IMR-90 (cell line): ENCODE measurements at regions not wholly inside any gene's neighbourhood (a gene's known extent, or its start where the extent isn't known, plus 50 kb on each side); places are given as distances from the start of the nearest gene placed in this dataset.

Source experiments
- ATAC-seq: fragments of 200-7000 bp; cut with Tn5 transposase; 2 replicates; pipeline ENCODE4 v1.9.1; 2020; ENCODE audit warnings: low read depth, mild to moderate bottlenecking, moderate library complexity
- BruUV-seq: library from RNA; stranded (reverse); fragments of 400-500 nt; replicated peaks from 2 replicates; lab custom pipeline; 2021; lab: Mats Ljungman, UMichigan
- CTCF ChIA-PET: fragments of 300-600 bp; formaldehyde crosslinking; extraction: SDS; loops from one replicate; lab custom pipeline; 2021; ENCODE audit warnings: antibody characterized with exemption; lab: Yijun Ruan, JAX
- POLR2A ChIA-PET: fragments of 300-600 bp; sonication (Branson Sonifier 250); formaldehyde crosslinking; loops from one replicate; lab custom pipeline; 2022; ENCODE audit warnings: antibody characterized with exemption; ENCODE audit not compliant: unreplicated experiment; lab: Charles Lee
- DNase-seq: peaks from one replicate; pipeline ENCODE4 v3.0.0; 2013
- H2AFZ ChIP-seq: replicated peaks from 2 replicates; pipeline ENCODE3; 2013; ENCODE audit warnings: low read length, mild to moderate bottlenecking; ENCODE audit not compliant: poor library complexity
- H2AK5ac ChIP-seq: 2 replicates; pipeline ENCODE4 v1.6.1; 2013; ENCODE audit warnings: low read depth, low read length, inconsistent platforms
- H2AK9ac ChIP-seq: replicated peaks from 2 replicates; pipeline ENCODE3; 2013; ENCODE audit warnings: mild to moderate bottlenecking, low read depth, low read length, moderate library complexity; ENCODE audit not compliant: poor library complexity
- H2BK120ac ChIP-seq: 2 replicates; pipeline ENCODE4 v1.6.1; 2013; ENCODE audit warnings: low read depth, low read length, inconsistent platforms
- H2BK15ac ChIP-seq: 3 replicates; pipeline ENCODE4 v1.6.1; 2013; ENCODE audit warnings: low read depth, low read length, inconsistent platforms
- H2BK20ac ChIP-seq: 2 replicates; pipeline ENCODE4 v1.6.1; 2013; ENCODE audit warnings: low read depth, mild to moderate bottlenecking, inconsistent platforms, low read length, moderate library complexity
- H2BK5ac ChIP-seq: 2 replicates; pipeline ENCODE4 v1.6.1; 2013; ENCODE audit warnings: mild to moderate bottlenecking, low read depth, low read length, inconsistent platforms; ENCODE audit not compliant: poor library complexity, severe bottlenecking
- H3K14ac ChIP-seq: replicated peaks from 2 replicates; pipeline ENCODE4 v1.6.1; 2013; ENCODE audit warnings: low read depth, low read length, inconsistent platforms
- H3K18ac ChIP-seq: 2 replicates; pipeline ENCODE4 v1.6.1; 2013; ENCODE audit warnings: low read depth, low read length, control low read depth
- H3K23ac ChIP-seq: 2 replicates; pipeline ENCODE4 v1.6.1; 2013; ENCODE audit warnings: low read depth, low read length, inconsistent platforms
- H3K27ac ChIP-seq: 2 replicates; pipeline ENCODE4 v1.5.1; 2013; ENCODE audit warnings: mild to moderate bottlenecking, control low read depth, low read length; ENCODE audit not compliant: insufficient read depth
- H3K27me3 ChIP-seq: 2 replicates; pipeline ENCODE4 v1.6.1; 2013; ENCODE audit warnings: low read length; ENCODE audit not compliant: control insufficient read depth, insufficient read depth
- H3K36me3 ChIP-seq: 2 replicates; pipeline ENCODE4 v1.6.1; 2013; ENCODE audit warnings: low read length, mixed read lengths; ENCODE audit not compliant: control insufficient read depth, insufficient read depth
- H3K4ac ChIP-seq: 2 replicates; pipeline ENCODE4 v1.6.1; 2013; ENCODE audit warnings: low read depth, low read length, inconsistent platforms
- H3K4me1 ChIP-seq: 2 replicates; pipeline ENCODE4 v1.6.1; 2013; ENCODE audit warnings: low read length, mixed read lengths; ENCODE audit not compliant: control insufficient read depth, insufficient read depth
- H3K4me2 ChIP-seq: 2 replicates; pipeline ENCODE4 v1.6.1; 2013; ENCODE audit warnings: low read depth, mild to moderate bottlenecking, control low read depth, low read length, moderate library complexity
- H3K4me3 ChIP-seq: 2 replicates; pipeline ENCODE4 v1.5.1; 2013; ENCODE audit warnings: low read depth, mild to moderate bottlenecking, control low read depth, low read length, moderate library complexity; ENCODE audit not compliant: insufficient read depth
- H3K56ac ChIP-seq: 2 replicates; pipeline ENCODE4 v1.6.1; 2013; ENCODE audit warnings: low read length, inconsistent platforms; ENCODE audit not compliant: insufficient read depth; ENCODE audit errors: extremely low read depth
- H3K79me1 ChIP-seq, 2 experiments: 2 replicates each; pipeline ENCODE4 v1.6.1; 2013; ENCODE audit warnings: low read length in 2 of 2, inconsistent platforms in 1 of 2, low read depth in 1 of 2
- H3K9ac ChIP-seq: 2 replicates; pipeline ENCODE4 v1.6.1; 2013; ENCODE audit warnings: low read depth, low read length, control low read depth
- H3K9me1 ChIP-seq: 2 replicates; pipeline ENCODE4 v1.6.1; 2013; ENCODE audit warnings: low read length, inconsistent platforms; ENCODE audit not compliant: insufficient read depth
- H3K9me3 ChIP-seq: 2 replicates; pipeline ENCODE4 v1.6.1; 2013; ENCODE audit warnings: low read length; ENCODE audit not compliant: control insufficient read depth, insufficient read depth
- H4K20me1 ChIP-seq: 2 replicates; pipeline ENCODE4 v1.6.1; 2013; ENCODE audit warnings: low read length, inconsistent platforms; ENCODE audit not compliant: insufficient read depth
- H4K5ac ChIP-seq: 2 replicates; pipeline ENCODE4 v1.6.1; 2013; ENCODE audit warnings: mild to moderate bottlenecking, low read depth, low read length, control low read depth
- H4K8ac ChIP-seq, 2 experiments: 2 replicates each; pipeline ENCODE4 v1.6.1; 2013; ENCODE audit warnings: low read depth in 2 of 2, low read length in 2 of 2, control low read depth in 1 of 2, inconsistent platforms in 1 of 2
- H4K91ac ChIP-seq: 2 replicates; pipeline ENCODE4 v1.6.1; 2013; ENCODE audit warnings: low read depth, low read length, inconsistent platforms; ENCODE audit not compliant: insufficient read depth
- BHLHE40 ChIP-seq: fragments of 150-350 bp; IDR thresholded peaks from 2 replicates; pipeline ENCODE4 v1.6.1; 2016; ENCODE audit warnings: mild to moderate bottlenecking, low read depth, low read length
- CEBPB ChIP-seq: IDR thresholded peaks from 2 replicates; pipeline ENCODE4 v1.6.1; 2012; ENCODE audit warnings: low read depth, low read length, improper control_type of control experiment
- CHD1 ChIP-seq: IDR thresholded peaks from 2 replicates; pipeline ENCODE4 v1.6.1; 2012; ENCODE audit warnings: low read depth, low read length, improper control_type of control experiment
- CTCF ChIP-seq: conservative IDR thresholded peaks from 2 replicates; pipeline ENCODE4 v1.5.1; 2012; ENCODE audit warnings: mild to moderate bottlenecking, low read depth, low read length, improper control_type of control experiment
- ELK1 ChIP-seq: fragments of 150-350 bp; IDR thresholded peaks from 2 replicates; pipeline ENCODE4 v1.6.1; 2016; ENCODE audit warnings: low read depth, mild to moderate bottlenecking, low read length, moderate library complexity, borderline replicate concordance
- FOS ChIP-seq: fragments of 150-350 bp; IDR thresholded peaks from 2 replicates; pipeline ENCODE4 v1.6.1; 2016; ENCODE audit warnings: low read depth, low read length
- MAFK ChIP-seq: IDR thresholded peaks from 2 replicates; pipeline ENCODE4 v1.6.1; 2012; ENCODE audit warnings: low read depth, low read length, improper control_type of control experiment
- MAZ ChIP-seq: IDR thresholded peaks from 2 replicates; pipeline ENCODE4 v1.6.1; 2012; ENCODE audit warnings: low read depth, mild to moderate bottlenecking, low read length, improper control_type of control experiment, moderate library complexity, borderline replicate concordance
- MXI1 ChIP-seq: IDR thresholded peaks from 2 replicates; pipeline ENCODE4 v1.6.1; 2012; ENCODE audit warnings: low read depth, mild to moderate bottlenecking, low read length, moderate library complexity, borderline replicate concordance
- NFE2L2 ChIP-seq: fragments of 150-350 bp; IDR thresholded peaks from 2 replicates; pipeline ENCODE4 v1.6.1; 2016; ENCODE audit warnings: low read depth, mild to moderate bottlenecking, low read length
- POLR2A ChIP-seq: IDR thresholded peaks from 2 replicates; pipeline ENCODE4 v1.6.1; 2012; ENCODE audit warnings: mild to moderate bottlenecking, low read depth, low read length
- RCOR1 ChIP-seq: IDR thresholded peaks from 2 replicates; pipeline ENCODE4 v1.6.1; 2012; ENCODE audit warnings: mild to moderate bottlenecking, low read length, improper control_type of control experiment; ENCODE audit not compliant: insufficient replicate concordance
- RFX5 ChIP-seq: IDR thresholded peaks from 2 replicates; pipeline ENCODE4 v1.8.0; 2012; ENCODE audit warnings: low read depth, mild to moderate bottlenecking, low read length, moderate library complexity
- SMC3 ChIP-seq: fragments of 150-350 bp; IDR thresholded peaks from 2 replicates; pipeline ENCODE4 v1.6.1; 2016; ENCODE audit warnings: low read depth, mild to moderate bottlenecking, antibody characterized with exemption, low read length, moderate library complexity
- USF2 ChIP-seq: fragments of 150-350 bp; IDR thresholded peaks from 2 replicates; pipeline ENCODE4 v1.6.1; 2017; ENCODE audit warnings: mild to moderate bottlenecking, antibody characterized with exemption, low read length, low read depth
- WGBS, 2 experiments: methylation state at CpG; one replicate each; pipeline versions ENCODE4 v1.1.5 to v1.1.7; 2013; ENCODE audit warnings: missing lambda C conversion rate in 2 of 2; ENCODE audit not compliant: insufficient read length in 1 of 2; ENCODE audit errors: extremely low coverage in 2 of 2; 5-methylcytosine and 5-hydroxymethylcytosine counted together
- dilution Hi-C: fragments of 300-500 bp; cut with HindIII; formaldehyde crosslinking; loops from one replicate; pipeline ENCODE4 v1.14.3; 2018; ENCODE audit warnings: low sequenced_read_pairs; ENCODE audit not compliant: unreplicated experiment
- in situ Hi-C: fragments of 300-500 bp; cut with MboI; formaldehyde crosslinking; loops from 3 replicates; pipeline ENCODE4 v1.14.3; 2019; ENCODE audit warnings: low sequenced_read_pairs, inconsistent platforms, mixed read lengths
- intact Hi-C: fragments of 100-400 bp; cut with micrococcal nuclease; formaldehyde crosslinking; loops from 2 replicates; pipeline ENCODE4 v1.10.0; 2022

- H3K27me3 ChIP-seq: no peaks in the 10 kb centered on the region
- no peaks in the 10 kb centered on the region for H3K9me3 ChIP-seq
- H2BK5ac ChIP-seq: no peak overlapping the region
- peaks cover 19% of the 10 kb centered on the region for H3K4me1 ChIP-seq
- no peak overlapping the region for H3K9ac ChIP-seq
- no peak overlapping the region for H3K27ac ChIP-seq
- dilution Hi-C loops (no loop called here), in situ Hi-C loops (no loop called here), intact Hi-C loops (no loop called here)
- no peak for ATAC-seq
- no peak overlapping the region; the same call in none of the 2 replicates for H3K4ac ChIP-seq
- BruUV-seq: no TSS peak
- no peak overlapping the region for H2AK5ac ChIP-seq
- DNase-seq: no peak
- peak overlapping the region; percentile 38; the same call in 1 of the 2 replicates for H2BK120ac ChIP-seq
- no peak overlapping the region for H3K14ac ChIP-seq
- WGBS, 2 experiments: no CpG with 5 or more reads among the region's 7 CpGs
- CTCF ChIA-PET: no interaction called here
- H3K23ac ChIP-seq: no peak overlapping the region
- no peak overlapping the region for H4K8ac ChIP-seq
- H2AFZ ChIP-seq: no peak overlapping the region
- H3K4me2 ChIP-seq: no peak overlapping the region
- H3K9me1 ChIP-seq: peaks cover 13% of the 10 kb centered on the region
- POLR2A ChIA-PET: interaction anchor here (0.6 kb wide), 1 partner anchor 9 kb away, joined by 3 read pairs; no protein-coding TSS in a partner anchor
- peak overlapping the region; percentile 51; the same call in 1 of the 2 replicates for H4K91ac ChIP-seq
- H3K18ac ChIP-seq: no peak overlapping the region
- no peak overlapping the region for H2AK9ac ChIP-seq
- H4K5ac ChIP-seq: no peak overlapping the region
- peak overlapping the region; percentile 90; the same call in 2 of the 3 replicates for H2BK15ac ChIP-seq
- 0 out of 4 replicates have a peak, but pooled peaks cover 0 to 3% of the 10 kb centered on the region in 2 experiments for H3K79me1 ChIP-seq
- H3K36me3 ChIP-seq: no peaks in the 10 kb centered on the region
- no peak overlapping the region for H3K56ac ChIP-seq
- H4K20me1 ChIP-seq: peaks cover 6% of the 10 kb centered on the region; the same call in 1 of the 2 replicates
- H2BK20ac ChIP-seq: peak overlapping the region; percentile 34
- no peak overlapping the region for H3K4me3 ChIP-seq
- no peak for TF ChIP-seq RFX5
- TF ChIP-seq MXI1: no peak
- no peak for TF ChIP-seq NFE2L2
- no peak for TF ChIP-seq ELK1
- no peak for TF ChIP-seq CTCF
- TF ChIP-seq RCOR1: no peak
- TF ChIP-seq CHD1: no peak
- no peak for TF ChIP-seq CEBPB
- no peak for TF ChIP-seq SMC3
- no peak for TF ChIP-seq USF2
- TF ChIP-seq POLR2A: no peak
- no peak for TF ChIP-seq MAZ
- TF ChIP-seq BHLHE40: no peak
- TF ChIP-seq MAFK: no peak
- TF ChIP-seq FOS: no peak
These were observed 86.0 kb upstream of the MFGE8 start for GRCh38 chr15:88998980-88999713.
